GM21576 (cell line): ENCODE measurements at regions not wholly inside any gene's neighbourhood (a gene's known extent, or its start where the extent isn't known, plus 50 kb on each side); places are given as distances from the start of the nearest gene placed in this dataset.
"Not testable (repeated sequence)": the region's sequence is repeated elsewhere in the genome, so short reads cannot be mapped to it uniquely, and the experiment has no call there.

Source experiments
- ATAC-seq: cut with Tn5 transposase; IDR thresholded peaks from one replicate; pipeline ENCODE4 v1.9.1; 2021; ENCODE audit warnings: mild to moderate bottlenecking, moderate library complexity; ENCODE audit not compliant: unreplicated experiment

DNA sequence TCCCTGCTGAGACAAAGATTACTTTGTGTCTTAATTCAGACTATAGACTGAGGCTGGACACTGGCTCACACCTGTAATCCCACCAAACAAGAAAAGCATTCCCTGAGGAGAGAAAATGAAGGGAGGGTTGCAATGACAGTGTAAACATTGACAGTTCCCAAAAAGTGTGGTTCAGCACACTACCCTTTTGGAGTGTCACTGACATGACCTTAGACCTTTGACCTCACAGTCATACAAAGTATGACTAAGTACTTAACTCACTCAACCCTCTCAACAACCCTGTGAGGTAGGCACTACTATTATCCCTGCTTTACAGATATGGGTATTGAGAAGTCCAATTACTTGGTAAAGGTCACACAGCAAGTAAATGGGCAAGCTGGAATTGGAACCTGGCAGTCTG, 341.7 kb downstream of the LRRC3B start:
- no peak for ATAC-seq

DNA sequence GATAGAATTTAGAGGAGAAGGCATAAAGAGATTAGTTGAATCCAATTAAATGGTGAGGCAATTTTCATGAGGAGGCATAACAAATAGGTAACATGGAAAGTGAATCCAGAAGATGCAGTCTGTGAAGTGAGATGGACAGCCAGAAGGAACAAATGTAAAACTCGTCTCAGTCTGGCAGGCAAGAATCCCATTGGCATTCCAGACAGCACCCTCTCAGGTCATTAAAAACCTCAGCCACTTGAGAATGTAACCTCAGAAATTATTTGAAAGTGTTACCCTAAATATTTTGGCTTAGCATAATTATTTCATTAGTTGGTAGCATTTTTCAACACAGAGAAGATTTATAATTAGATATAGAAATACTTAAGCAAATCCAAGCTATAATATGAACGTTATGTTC, 342.3 kb downstream of the LRRC3B start:
- ATAC-seq = no peak

DNA sequence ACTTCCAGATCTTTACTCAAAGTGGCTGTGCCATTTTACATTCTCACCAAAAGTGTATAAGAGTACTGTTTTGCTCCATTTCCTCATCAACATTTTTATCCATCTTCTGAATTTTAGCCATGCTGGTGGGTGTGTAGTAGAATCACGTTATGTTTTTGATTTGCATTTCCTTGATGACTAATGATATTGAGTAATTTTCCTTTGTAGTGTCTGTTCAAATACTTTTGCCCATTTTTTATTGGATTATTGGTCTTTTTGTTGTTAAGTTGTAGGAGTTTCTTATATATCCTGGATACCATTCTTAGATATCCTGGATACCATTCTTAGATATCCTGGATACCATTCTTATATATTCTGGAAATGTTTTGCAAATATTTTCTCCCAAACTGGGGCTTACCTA, 344.9 kb downstream of the LRRC3B start:
- no peak for ATAC-seq

DNA sequence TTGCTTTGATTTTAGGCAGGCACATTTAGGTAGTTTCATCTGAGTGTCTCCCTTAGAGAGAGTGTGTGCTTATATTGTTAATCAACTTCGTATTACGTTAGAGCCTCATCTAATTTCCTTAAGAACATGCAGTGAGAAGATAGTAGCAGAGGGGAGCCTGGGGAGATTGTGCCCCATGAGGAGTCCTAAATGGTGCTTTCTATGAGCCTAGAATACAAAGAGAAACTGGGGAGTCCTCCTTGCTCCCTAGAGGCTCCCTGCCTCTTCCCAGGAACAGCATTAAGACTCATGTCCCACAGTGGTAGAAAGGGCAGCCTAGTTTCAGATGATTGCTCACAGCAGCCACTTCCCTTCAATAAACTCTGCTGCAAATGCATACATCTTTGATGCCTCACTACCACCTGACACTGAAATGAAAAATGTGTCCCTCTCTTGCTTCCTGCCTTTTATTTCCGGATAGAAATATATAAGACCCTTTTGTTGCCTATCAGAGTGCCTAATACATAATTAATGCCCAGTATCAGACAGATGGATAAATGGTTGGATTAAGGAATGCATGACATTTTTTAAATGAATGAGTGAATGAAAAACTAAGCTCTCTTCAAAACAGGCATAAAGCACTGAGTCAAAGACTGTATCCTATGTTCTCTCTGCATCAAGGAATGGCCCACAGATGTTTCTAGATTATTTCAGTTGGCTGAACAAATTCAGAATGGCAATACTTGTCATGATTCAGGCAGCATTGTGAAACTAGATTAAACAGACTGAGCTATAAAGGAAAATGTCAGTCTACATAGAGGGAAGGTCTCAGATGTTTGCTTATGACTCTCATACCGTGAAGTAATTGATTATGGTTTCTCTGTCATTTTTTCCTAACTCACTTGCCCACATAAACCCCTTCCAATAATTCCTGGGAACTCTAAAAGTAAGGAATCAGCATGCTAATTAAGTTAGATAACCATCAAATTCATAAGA, 362.1 kb downstream of the LRRC3B start:
- no peak for ATAC-seq

DNA sequence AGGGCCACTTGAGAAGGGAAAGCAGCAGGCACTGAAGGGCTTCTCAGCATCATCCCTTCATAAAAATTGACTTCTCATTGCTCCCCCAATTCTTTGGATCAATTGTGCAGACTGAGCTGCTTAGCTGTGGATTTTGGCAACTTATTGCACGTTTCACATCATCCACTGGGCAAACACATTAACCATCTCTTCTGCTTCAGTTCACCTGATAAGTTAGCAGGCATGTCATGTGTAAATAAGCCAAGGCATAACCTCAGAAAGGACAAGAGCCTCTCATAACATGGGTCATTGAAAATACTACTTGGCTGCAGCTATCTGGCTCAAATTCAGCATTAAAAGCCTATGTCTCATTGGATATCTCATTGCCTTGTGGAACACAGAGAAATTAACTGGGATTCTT, 366.5 kb downstream of the LRRC3B start:
- ATAC-seq = no peak

DNA sequence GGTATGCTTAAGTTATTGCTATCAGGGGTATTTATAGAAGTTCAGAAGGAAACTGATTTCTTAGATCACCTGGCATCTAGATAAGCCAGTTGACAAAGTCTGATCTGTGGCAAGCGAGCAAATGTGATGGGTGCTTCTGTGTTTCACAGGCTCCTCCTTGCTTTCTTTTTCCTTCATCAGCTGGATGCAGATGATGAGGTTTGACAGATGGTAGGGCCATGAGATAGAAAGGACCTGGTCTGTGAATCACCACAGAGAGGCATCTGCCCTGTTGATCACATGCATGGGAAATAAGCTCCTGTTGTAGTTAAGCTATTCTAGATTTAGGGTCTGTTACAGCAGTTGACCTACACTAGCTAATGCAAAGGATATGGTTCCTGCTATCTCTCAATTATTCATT, 372.0 kb downstream of the NEK10 start:
- no peak for ATAC-seq

DNA sequence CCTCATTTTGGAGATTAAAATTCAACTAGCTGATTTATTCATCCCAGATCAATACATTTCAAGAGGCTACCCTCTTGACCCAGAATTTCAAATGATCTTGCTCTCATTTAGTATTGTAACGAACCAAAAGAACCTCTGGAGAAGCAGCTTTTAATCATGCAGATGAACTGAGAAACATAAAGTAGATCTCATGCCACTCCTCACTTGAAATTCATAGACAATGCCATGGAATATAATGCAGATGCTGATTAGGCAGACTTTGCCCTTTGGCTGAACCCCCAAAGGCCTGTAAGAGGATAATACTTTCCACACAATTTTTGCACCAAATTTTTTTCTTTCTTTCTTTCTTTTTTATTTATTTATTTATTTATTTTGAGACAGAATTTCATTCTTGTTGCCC, 358.3 kb downstream of the NEK10 start:
- ATAC-seq = no peak

DNA sequence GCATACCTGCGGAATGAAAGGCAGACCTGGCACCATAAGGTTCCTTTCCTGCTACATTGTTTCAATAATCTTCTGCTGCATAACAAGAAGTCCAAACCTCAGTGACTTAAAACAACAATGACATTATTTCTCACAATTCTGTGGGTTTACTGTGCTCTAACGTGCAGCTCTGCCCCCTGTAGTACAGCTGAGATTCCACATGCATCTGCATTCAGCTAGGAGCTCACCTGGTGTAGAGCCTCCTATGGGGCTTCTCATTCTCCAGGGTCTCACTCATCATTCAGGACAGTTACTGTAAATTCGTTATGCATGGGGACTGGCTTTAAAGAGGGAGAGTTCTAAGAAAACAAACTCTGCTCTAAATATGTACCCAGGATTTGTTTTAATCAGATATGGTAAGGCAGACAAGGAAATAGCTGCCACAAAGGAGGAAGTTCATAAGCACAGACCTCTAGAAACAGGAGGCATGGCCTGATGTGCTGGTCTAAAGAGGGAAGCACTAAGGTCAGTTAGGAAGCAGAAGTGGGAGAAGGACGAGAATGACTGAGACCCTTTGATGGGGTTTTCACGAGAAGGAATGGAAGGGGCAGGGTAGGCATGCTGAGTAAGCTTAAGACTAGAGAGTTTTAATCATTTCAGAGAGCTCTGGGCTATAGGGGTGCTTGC, 347.0 kb downstream of the NEK10 start:
- ATAC-seq = no peak

DNA sequence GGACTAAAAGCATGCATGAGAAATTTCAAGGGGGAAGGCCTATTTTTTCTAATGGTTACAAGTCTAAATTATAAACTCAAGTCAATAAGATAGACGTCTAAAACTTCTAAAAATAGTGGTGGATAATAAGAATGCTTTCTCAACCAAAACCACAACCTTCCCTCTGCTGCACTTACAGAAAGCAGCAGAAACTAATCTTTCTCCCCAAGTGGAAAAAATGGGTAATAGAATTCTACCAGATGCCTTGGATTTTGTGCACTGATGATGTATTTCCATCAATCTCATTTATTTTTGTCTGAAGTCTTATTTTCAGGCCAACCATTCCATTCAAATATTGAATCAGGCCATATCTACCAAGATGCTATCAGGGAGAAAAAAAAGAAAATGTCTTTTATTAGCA, 344.7 kb downstream of the NEK10 start:
- no peak for ATAC-seq

DNA sequence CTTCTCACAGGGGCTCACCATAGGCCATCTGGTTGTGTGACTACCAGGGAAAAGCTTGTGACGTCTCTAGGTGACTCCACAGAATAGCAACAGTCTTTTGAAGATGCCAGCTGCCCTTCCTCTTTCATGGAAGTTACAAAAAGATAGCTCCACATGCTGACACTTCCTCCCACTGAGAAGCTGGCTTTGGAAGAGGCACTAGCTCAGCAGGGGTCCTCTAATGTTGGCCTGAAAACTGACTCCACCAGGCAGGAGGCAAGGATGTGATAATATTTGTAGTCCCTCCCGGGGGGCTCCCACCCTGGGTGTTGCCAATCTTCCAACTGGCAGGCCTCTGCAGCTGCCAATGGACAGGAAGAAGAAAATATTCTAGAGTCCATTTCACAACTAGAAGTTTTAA, 343.5 kb downstream of the NEK10 start:
- ATAC-seq = no peak

DNA sequence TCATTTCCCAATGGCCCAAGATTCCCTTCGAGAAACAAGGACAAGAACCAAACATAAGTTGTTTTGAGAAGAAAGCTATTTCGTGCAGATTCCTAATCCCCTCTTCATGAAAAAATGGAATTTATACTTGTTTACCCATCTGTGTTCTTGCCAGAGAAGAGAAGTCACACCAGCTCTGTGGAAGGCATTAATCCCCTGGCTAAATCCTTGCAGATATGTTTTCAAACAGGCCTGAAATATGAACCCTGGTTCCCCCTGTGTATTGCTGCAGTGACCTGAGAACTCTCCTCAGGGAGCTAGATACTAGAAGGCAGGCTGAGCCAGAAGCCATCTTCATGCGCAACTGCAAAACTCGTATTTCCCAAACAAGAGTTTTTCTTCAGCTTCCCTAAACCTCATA, 337.7 kb downstream of the NEK10 start:
- ATAC-seq = no peak

DNA sequence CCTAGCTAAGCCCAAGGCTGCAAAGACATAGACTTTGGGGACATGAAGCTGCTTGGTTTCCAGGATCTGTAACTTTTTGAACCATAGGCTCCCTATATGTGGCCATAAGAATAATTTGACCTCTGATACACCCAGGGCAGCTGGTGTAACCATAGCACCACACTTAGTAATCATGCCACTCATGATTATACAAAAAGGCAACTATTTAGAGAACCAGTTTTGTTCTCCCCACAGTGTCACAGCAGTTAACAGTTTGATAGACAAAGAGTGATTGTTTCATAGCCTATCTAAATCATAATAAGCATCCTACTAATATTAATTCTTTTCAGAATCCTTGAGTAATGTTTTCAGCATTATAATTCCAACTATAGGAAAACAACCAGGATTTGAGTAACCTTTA, 334.9 kb downstream of the NEK10 start:
- ATAC-seq = no peak

DNA sequence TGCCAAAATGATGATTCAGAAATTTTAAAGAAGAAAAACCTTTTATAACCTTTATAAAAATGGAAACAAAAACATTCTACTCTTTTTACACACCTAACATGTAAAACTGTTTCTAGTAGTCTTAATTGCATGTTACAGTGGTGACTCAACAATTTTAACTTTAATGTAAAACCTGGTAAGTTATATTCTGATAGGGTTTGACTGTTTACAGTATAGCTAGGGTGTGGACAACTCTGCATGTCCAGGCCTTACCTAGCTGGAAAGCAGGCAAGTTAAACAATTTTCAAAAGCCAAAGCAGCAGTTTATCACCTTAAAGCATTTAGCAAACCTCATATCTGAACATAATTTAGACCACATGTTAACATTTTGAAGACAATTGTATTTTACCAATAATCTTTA, 328.5 kb downstream of the NEK10 start:
- no peak for ATAC-seq

DNA sequence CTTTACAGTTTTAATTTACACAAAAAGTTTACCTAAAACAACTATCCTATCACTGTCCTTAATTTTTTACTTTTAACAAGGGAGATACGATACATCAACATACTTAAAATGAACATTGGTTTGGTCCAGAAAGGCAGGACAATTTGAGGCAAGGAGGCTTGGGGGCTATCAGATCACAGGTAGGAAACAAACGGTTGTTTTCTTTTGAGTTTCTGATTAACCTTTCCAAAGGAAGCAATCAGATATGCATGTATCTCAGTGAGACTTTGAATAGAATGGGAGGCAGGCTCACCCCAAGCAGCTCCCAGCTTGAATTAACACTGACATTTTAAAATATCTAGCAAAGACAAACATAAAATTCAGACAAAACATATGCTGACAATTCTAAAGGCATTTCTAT, 326.6 kb downstream of the NEK10 start:
- ATAC-seq = not testable (repeated sequence)

DNA sequence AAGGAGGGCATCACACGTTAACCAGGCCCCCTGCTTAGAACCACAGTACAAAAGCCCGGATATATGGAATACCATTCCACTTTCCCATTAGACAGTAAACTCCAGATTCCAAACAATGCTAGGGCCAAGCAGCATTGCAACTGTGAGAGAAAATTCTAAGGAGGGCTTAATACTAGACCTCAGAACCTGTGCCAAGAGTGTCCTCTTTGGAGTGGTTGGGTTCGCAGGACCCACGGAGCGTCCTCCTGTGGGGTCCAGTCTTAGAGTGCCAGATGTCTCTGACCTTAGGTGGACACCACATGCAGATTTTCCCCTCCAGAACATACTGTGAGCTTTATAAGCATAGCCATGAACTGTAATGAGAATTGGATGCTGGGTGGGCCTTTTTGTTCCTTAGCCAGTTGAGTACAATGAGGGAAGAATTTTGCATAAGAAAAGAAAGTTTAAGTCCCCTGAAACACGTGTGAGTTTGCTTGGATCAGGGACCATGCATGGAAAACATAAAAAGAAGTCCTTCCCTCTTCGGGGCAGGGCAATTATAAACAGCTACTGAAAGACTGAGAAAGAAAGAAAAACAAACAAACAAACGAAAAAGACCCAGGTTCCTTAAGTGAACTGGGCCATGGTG, 325.7 kb downstream of the NEK10 start:
- ATAC-seq = no peak

DNA sequence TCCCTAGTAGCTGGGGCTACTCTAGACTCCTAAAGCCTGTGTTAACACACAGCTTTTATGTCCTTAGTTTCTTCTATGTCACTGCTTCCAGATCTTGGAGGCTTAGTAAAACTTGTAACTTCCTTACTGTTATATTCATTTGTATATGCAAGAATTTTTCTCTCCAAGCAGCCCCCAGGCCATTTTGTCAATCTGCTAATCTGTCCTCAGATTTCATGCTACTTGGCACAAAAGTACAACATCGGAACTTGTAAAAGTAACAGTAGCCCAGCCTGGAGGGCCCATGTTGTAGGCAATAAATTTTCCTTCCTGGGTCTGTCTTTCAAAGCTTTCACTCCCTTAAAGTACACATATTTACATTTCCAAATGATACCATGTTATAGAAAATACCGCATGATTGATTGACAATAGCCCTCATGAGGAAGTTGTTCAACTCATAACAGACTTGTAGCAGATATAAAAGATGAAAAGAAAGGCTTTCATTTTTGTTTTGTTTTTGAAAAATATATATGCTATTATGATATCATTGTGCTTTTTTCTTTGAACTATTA, 324.2 kb downstream of the NEK10 start:
- no peak for ATAC-seq

DNA sequence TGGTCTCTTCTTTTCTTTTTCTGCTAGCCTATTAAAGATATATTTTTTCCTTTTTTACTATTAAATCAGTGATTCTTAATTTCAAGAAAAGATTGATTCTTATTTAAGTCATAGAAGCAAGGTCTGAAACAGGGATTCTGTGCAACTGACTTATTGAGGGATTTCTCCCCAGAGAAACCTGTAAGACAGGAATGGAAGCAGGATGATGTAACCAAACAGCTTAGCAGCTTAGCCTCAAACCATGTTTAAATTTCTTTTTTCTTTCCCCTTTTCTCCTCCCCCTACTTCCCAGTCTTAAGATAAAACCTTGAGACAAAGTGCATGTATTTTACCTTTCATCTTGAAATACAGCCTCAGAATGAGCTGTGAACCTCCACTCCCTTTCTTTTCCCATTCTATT, 322.8 kb downstream of the NEK10 start:
- ATAC-seq = no peak

DNA sequence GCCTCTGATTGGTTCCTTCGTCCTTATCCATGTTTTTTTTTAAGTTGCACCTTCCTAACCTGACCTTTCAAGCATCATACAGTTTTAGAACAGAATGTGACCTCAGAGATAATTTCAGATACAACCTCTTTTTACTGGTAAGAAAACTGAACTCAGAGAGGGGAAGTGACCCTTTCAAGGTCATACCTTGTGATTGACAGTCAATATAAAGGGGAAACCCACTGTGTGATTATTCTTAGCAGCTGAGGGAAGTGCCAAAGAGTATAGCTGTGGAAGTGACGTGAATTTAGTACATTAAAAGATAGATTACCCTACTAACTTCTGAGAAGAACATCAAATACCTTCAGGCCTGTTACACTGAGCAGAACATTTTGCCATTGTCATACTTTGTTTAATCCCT, 319.4 kb downstream of the NEK10 start:
- ATAC-seq = no peak

DNA sequence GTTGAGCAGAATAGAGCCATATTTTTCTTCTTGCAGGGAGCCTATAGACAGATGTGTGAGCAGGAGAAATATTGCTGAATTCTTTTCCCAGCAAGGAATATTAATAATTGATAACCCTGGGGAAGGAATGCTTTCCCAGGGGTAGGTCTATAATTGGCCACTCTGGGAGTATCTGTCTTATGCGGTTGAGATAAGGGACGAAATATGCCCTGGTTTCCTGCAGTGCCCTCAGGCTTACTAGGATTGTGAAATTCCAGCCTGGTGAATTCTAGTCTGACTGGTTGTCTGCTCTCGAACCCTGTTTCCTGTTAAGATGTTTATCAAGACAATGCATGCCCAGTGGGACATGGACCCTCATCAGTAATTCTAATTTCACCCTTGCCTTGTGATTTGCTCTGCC, 317.7 kb downstream of the NEK10 start:
- ATAC-seq = not testable (repeated sequence)

DNA sequence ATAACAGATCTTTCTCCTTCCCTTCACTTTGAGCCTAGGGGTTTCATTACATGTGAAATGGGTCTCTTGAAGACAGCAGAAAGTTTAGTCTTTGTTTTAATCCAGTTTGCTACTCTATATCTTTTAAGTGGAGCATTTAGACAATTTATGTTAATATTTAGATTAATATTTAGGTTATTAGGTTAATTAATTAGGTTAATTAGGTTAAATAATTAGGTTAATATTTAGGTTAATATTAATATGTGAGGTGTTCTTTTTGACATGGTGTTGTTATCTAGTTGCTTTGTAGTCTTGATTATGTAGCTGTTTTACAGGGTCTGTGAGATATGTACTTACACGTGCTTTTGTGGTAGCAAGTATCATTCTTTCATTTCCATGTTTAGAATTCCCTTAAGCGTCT, 312.9 kb downstream of the NEK10 start:
- no peak for ATAC-seq

DNA sequence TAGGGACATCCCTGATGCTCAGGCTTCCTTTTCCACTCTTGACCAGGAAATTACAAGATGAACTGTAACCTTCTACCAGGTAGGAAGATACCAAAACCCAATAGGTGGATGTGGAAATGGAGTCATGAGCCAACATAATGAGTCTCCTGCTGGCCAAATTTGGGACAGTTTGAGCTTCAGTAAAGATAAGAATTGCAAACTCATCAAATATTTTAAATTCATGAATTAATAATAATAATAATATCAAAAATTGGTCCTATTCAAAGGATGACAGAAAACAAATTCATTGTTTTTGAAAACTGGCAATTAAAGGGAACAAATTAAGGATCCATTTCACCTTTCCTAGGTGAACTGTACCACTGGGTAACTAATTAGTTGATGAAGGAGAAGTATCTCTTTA, 309.7 kb downstream of the NEK10 start:
- no peak for ATAC-seq
